AML-193 (cell line): ENCODE measurements at regions not wholly inside any gene's neighbourhood (a gene's known extent, or its start where the extent isn't known, plus 50 kb on each side); places are given as distances from the start of the nearest gene placed in this dataset.
A peak's percentile ranks its signal among the peaks of the same experiment; 100 is the strongest.
"Not testable (repeated sequence)": the region's sequence is repeated elsewhere in the genome, so short reads cannot be mapped to it uniquely, and the experiment has no call there.

Experiments used
- DNase-seq, 2 experiments: peaks; one replicate each; lab custom pipeline; 2025; lab: John Stamatoyannopoulos, UW

DNA sequence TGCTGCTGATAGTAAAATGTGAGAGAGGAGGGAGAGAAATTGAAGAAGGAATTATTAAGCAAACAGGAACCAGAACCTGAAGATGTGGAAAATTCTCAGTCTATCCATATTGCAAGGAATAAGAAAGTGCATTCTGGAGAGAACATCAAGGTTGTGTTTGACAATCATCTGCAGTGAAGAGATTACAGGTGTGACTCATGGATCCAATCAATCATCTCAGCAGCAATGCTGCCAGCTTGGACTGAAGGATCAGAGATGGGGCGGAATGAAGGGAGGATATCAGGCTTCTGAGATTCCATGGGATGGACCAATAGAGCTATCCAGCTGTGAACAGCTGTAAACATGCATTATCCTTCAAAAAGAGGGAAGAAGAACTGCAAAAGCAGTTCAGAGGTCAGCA lies 247.3 kb downstream of the LPIN1 start:
- no peak for DNase-seq

DNA sequence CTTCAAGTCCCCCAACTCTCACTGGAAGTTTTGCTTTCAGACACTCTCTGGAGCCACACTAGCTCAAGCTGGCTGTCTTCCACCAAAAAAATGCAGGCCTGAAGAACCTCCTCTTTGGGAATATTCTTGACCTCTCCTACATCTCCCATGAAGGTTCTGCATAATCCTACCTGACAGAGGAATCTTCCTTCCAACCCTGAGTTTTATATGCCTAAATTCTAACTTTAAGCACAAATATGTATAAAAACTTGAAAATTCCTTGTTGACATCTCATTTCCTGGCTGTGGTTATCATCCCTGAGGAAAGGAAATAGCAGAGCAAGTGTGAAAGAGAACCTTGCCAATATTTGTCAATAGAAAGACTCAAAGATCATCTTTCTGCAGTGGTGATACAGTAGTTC lies 249.0 kb downstream of the LPIN1 start:
- DNase-seq, result no peak

GRCh38 chr2:11996618-11997017 lies 250.2 kb downstream of the LPIN1 start:
- no peak for DNase-seq

DNA sequence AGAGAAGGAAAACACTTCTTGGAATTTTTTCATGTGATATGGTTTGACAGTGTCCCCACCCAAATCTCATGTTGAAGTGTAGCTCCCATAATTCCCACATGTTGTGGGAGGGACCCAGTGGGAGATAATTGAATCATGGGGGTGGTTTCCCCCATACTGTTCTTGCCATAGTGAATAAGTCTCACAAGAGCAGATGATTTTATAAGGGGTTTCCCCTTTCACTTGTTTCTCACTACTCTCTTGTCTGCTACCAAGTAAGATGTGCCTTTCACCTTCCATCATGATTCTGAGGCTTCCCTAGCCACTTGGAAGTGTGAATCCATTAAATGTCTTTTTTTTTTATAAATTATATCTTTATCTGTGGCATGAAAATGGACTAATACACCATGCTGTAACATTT lies 250.7 kb downstream of the LPIN1 start:
- no peak for DNase-seq

DNA sequence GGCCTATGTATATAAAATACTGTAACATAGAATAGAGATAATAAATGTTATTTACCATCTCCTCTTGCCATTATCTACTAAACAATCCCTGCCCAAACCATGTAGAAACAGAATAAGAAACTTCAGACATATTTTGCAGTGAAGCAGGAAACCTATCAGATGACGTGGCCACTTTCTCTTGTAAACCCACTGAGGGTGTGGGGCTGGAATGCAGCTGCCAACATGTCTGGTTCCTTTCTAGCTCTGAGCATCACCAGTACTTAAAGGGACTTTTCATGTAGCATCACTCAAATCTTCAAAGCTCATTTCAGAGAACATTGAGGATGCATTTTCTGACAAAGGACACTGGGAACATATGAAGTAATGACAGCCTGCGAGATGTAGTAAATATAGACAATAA lies 251.8 kb downstream of the LPIN1 start:
- no peak for DNase-seq

GRCh38 chr2:11998626-11999378 lies 252.4 kb downstream of the LPIN1 start:
- DNase-seq, result no peak

- DNase-seq, result no peak
Observed at GRCh38 chr2:12001621-12002020, 255.2 kb downstream of the LPIN1 start.

- DNase-seq, result no peak
Observed at GRCh38 chr2:12002215-12002614, 255.8 kb downstream of the LPIN1 start.

DNA sequence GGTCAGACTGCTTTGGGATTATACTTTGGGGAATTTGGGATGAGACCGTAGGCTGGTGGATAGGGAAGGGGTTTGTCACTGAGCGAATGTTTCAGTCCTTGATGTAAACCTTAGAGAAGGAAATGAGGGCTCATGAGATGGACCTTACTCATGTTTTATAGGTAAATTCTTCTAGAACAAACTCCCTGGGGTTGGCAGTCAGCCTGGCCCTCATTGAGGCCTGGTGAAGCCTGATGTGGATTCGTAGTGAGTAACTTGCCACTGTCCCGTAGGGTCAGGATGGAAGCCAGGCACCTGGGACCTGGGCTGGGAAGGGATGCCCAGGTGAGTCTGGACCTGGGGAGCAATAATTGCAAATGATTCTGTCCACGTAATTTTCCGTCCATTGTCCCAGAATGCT lies 258.3 kb downstream of the LPIN1 start:
- no peak for DNase-seq

GRCh38 chr2:12005886-12006681 lies 259.7 kb downstream of the LPIN1 start:
- DNase-seq, result peak; percentile 67 to 75

DNA sequence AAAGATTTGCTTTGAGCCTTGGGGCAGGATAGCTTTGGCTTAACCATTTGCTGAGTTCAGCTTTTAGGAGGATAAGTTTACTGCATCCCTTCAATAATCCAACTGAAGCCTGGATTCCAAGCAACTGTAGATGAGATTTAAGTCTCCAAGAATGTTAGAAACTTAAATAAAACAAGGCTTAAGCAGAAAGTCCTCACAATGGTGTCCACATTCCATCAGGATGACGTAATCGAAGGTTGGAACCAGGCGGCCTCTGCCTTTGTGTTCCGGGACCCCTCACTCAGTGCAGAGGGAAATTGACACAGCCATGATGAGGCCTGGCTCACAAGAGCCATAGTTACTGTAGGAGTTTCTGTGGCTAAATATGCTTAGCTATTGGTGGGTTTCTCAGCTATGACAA lies 260.4 kb downstream of the LPIN1 start:
- DNase-seq, result no peak

GRCh38 chr2:12007282-12007681 lies 260.9 kb downstream of the LPIN1 start:
- no peak for DNase-seq

DNA sequence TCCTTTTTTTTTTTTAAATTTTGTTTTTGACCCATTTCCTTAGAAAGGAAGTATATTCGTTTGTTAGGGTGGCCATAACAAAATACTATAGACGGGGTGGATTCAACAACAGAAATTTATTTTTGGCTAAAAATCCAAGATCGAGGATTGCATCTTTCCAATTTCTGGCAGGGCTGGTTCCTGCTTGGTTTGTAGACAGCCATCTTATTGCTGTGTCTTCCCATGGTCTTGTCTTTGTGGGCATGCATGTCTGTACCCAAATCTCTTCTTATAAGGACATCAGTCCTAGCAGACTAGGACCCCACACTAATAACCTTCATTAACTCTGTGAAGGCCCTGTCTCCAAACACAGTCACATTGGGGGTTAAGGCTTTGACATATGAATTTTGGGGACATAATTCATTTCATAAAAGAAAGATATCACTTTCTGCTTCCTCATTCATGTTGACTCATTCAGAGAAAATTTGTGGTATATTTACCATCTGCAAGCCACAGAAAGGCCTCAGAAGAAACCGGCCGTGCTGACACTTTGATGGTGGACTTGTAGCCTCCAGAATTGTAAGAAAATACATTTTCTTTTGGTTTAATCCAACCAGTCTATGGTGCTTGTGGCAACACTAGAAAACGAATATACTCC lies 262.1 kb downstream of the LPIN1 start:
- no peak for DNase-seq

DNA sequence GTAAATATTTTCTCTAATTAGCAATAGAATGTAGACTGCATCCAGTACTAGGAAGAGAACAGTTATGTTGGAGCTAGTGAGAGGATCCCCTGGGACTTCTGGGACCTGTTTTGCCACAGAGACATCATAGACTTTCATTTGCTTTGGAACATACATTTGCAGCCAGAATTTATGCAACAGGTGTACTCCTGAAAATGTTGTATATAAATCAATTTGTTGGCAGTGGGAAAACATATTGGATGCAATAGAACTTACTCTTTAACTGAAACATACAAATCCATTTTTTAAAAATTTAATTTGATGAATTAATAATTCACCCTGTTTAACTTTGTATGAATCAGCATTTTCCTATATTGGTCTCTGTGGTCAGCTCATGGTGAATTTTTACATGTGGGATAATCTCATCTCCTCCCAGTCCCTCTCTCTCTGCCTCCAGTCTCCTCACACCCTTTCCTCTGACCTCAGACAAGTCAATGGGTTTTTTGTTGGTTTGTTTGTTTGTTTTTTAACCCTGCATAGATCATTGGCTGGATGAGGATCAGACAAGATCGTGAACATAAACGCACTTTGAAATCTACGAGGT lies 263.0 kb downstream of the LPIN1 start:
- no peak for DNase-seq

DNA sequence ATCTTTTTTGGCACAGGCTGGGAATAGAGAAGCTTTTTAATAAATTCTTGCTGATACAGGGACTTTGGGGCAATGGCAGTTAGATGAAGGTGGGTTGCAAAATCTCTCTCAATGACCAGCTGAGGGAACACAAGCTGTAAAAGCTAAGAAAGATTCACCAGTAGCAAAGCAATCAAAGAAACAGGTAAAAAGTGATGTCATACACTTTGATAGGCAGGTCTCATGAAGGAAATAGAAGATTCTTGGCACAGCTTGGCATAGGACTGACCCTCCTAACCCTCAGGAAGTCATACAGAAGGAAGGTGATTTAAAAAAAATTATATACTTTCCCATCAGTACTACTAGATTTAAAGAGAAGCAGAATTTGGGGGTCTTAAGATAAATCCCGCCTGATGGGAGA lies 263.6 kb downstream of the LPIN1 start:
- DNase-seq, result no peak

DNA sequence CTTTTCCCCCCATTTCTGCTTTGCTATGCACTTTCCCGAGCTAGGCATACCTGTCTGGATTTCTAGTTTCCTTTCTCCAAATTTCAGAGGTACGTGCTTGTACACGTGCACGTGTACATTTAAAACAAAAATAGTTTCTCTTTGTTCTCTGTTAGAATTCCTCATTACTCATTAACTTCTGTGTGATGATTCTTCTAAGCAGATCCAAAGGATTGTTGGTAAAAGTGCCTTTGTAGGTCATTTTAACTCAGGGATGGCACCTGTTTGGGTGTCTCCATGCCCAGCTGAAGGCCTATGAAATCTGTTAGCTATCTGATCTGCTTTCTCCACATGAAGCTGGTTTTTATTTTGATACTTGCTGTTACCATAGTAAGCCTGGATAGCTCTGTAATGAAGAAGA lies 264.3 kb downstream of the LPIN1 start:
- no peak for DNase-seq

GRCh38 chr2:12014088-12014960 lies 267.9 kb downstream of the LPIN1 start:
- no peak for DNase-seq

- no peak for DNase-seq
Observed at GRCh38 chr2:12017499-12018157, 271.2 kb downstream of the LPIN1 start.

DNA sequence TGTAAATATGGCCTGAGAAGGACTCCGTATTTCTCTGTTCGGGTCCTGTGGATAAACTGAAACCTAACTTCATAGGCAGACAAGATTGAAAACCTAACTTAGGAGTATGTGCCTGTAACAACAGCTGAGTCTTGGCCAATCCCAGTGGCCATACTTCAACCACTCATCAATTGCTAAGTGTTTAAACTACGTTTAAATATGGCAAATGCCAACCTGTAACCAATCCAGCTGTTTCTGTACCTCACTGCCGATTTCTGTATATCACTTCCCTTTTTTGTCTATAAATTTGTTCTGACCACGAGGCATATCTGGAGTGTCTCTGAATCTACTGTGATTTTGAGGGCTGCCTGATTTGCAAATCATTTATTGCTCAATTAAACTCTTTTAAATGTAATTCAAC lies 272.3 kb downstream of the LPIN1 start:
- not testable (repeated sequence) for DNase-seq

DNA sequence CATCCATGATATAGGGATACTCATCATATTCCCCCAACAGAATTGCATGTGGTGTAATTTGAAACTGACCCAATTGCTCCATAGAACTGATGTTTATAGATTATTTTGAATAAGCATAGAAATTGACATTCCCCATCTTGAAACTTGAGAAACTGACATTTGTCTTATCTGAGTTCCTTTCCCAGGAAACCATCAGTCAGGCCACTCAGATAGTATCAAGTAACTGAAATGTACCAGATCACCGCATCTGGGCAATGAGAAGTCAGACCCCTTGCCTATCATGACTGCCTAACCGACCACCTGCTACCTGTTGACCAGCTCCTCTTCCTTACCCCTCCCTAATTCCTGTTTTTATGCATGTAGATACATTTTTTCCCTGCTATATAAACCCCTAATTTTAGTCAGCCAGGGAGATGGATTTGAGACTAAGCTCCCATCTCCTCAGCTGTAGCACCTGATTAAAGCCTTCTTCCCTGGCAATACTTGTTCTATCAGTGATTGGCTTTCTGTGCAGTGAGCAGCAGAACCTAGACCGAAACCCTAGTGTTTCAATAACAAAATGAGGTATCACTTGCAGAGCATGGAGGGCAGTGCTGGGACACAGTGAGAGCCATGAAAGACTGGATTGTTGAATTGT lies 274.5 kb downstream of the LPIN1 start:
- no peak for DNase-seq
